GM23338 (cell line): ENCODE measurements at regions not wholly inside any gene's neighbourhood (a gene's known extent, or its start where the extent isn't known, plus 50 kb on each side); places are given as distances from the start of the nearest gene placed in this dataset.

Source experiments
- ATAC-seq: fragments of 200-7000 bp; cut with Tn5 transposase; 3 replicates; pipeline ENCODE4 v1.9.1; 2020
- DNase-seq: peaks from one replicate; pipeline ENCODE4 v3.0.0-alpha.2; 2015; ENCODE audit warnings: low spot score
- H2AFZ ChIP-seq: fragments of 200-600 bp; sonication (generic); 2 replicates; pipeline ENCODE4 v1.8.0; 2016; ENCODE audit warnings: antibody characterized with exemption, mild to moderate bottlenecking, moderate library complexity
- H3F3A ChIP-seq: fragments of 200-600 bp; sonication (generic); replicated peaks from 2 replicates; pipeline ENCODE4 v1.8.0; 2017; ENCODE audit warnings: antibody characterized with exemption, mixed run types, low read depth
- H3K27ac ChIP-seq: fragments of 200-600 bp; sonication (generic); 2 replicates; pipeline ENCODE4 v1.6.1; 2016; ENCODE audit warnings: low read depth
- H3K27me3 ChIP-seq: fragments of 200-600 bp; sonication (generic); 2 replicates; pipeline ENCODE4 v1.8.0; 2016; ENCODE audit warnings: mild to moderate bottlenecking, mixed run types, moderate library complexity; ENCODE audit not compliant: insufficient read depth
- H3K36me3 ChIP-seq: fragments of 200-600 bp; sonication (generic); 2 replicates; pipeline ENCODE4 v1.8.0; 2016; ENCODE audit warnings: mild to moderate bottlenecking; ENCODE audit not compliant: insufficient read depth
- H3K4me1 ChIP-seq: fragments of 200-600 bp; sonication (generic); 2 replicates; pipeline ENCODE4 v1.8.0; 2016; ENCODE audit warnings: mild to moderate bottlenecking, moderate library complexity; ENCODE audit not compliant: insufficient read depth
- H3K4me2 ChIP-seq: fragments of 200-600 bp; sonication (generic); 2 replicates; pipeline ENCODE4 v1.7.1; 2017; ENCODE audit warnings: mixed run types
- H3K4me3 ChIP-seq: fragments of 200-600 bp; sonication (generic); 2 replicates; pipeline ENCODE4 v1.6.1; 2016; ENCODE audit warnings: mixed run types
- H3K79me2 ChIP-seq: fragments of 200-600 bp; sonication (generic); replicated peaks from 2 replicates; pipeline ENCODE4 v1.8.0; 2017; ENCODE audit warnings: mild to moderate bottlenecking; ENCODE audit not compliant: insufficient read depth
- H3K9me2 ChIP-seq: fragments of 200-600 bp; sonication (generic); 2 replicates; pipeline ENCODE4 v1.8.0; 2017; ENCODE audit not compliant: insufficient read depth
- H4K20me1 ChIP-seq: fragments of 200-600 bp; sonication (generic); replicated peaks from 2 replicates; pipeline ENCODE4 v1.8.0; 2017; ENCODE audit warnings: mild to moderate bottlenecking; ENCODE audit not compliant: insufficient read depth
- H3K27ac Mint-ChIP-seq: 2 replicates; pipeline ENCODE4 v1.8.0; 2020; ENCODE audit warnings: inconsistent platforms, mild to moderate bottlenecking, moderate library complexity, mixed read lengths
- H3K27me3 Mint-ChIP-seq: 3 replicates; pipeline ENCODE4 v1.8.0; 2022; ENCODE audit warnings: low read depth, mild to moderate bottlenecking, moderate library complexity, mixed read lengths, inconsistent platforms; ENCODE audit not compliant: insufficient read depth, poor library complexity
- H3K36me3 Mint-ChIP-seq: 3 replicates; pipeline ENCODE4 v1.8.0; 2021; ENCODE audit warnings: low read depth, mild to moderate bottlenecking, inconsistent platforms, moderate library complexity, mixed read lengths
- H3K4me1 Mint-ChIP-seq: 3 replicates; pipeline ENCODE4 v1.8.0; 2020; ENCODE audit warnings: mild to moderate bottlenecking, inconsistent platforms, mixed read lengths
- H3K4me3 Mint-ChIP-seq: 3 replicates; pipeline ENCODE4 v1.8.0; 2021; ENCODE audit warnings: moderate library complexity, mild to moderate bottlenecking, inconsistent platforms, mixed read lengths
- H3K9me3 Mint-ChIP-seq: 3 replicates; pipeline ENCODE4 v1.8.0; 2020; ENCODE audit warnings: moderate library complexity, mild to moderate bottlenecking, inconsistent platforms, mixed read lengths
- CREB1 ChIP-seq: fragments of 250-450 bp; sonication (Bioruptor Pico); IDR thresholded peaks from 2 replicates; pipeline ENCODE4 v1.5.0; 2020; ENCODE audit warnings: low read depth, mild to moderate bottlenecking, moderate library complexity
- ETS1 ChIP-seq: IDR thresholded peaks from 2 replicates; pipeline ENCODE4 v1.6.1; 2016; ENCODE audit warnings: antibody characterized with exemption
- EZH2 ChIP-seq: fragments of 200-600 bp; sonication (generic); IDR thresholded peaks from one replicate; pipeline ENCODE4 v1.8.0; 2017; ENCODE audit warnings: antibody characterized with exemption, mild to moderate bottlenecking, low read depth; ENCODE audit not compliant: unreplicated experiment
- EZH2phosphoT487 ChIP-seq: fragments of 200-600 bp; sonication (generic); IDR thresholded peaks from one replicate; pipeline ENCODE4 v1.8.1; 2018; ENCODE audit warnings: antibody characterized with exemption; ENCODE audit not compliant: unreplicated experiment
- JUNB ChIP-seq: IDR thresholded peaks from one replicate; pipeline ENCODE4 v1.6.1; 2016; ENCODE audit warnings: antibody characterized with exemption; ENCODE audit not compliant: unreplicated experiment
- NANOG ChIP-seq: IDR thresholded peaks from 2 replicates; pipeline ENCODE4 v1.6.1; 2016; ENCODE audit warnings: antibody characterized with exemption, borderline replicate concordance
- POLR2AphosphoS5 ChIP-seq: IDR thresholded peaks from 2 replicates; pipeline ENCODE4 v1.6.1; 2016; ENCODE audit warnings: antibody characterized with exemption, low read depth
- REST ChIP-seq: IDR thresholded peaks from one replicate; pipeline ENCODE4 v1.6.1; 2018; ENCODE audit warnings: antibody characterized with exemption; ENCODE audit not compliant: unreplicated experiment
- STAT1 ChIP-seq: IDR thresholded peaks from one replicate; pipeline ENCODE4 v1.6.1; 2016; ENCODE audit warnings: antibody characterized with exemption; ENCODE audit not compliant: unreplicated experiment
- ZNF114 ChIP-seq: fragments of 250-450 bp; sonication (Bioruptor Pico); IDR thresholded peaks from 2 replicates; pipeline ENCODE4 v1.5.0; 2020; ENCODE audit warnings: mild to moderate bottlenecking, moderate library complexity
- ZNF331 ChIP-seq: fragments of 250-450 bp; sonication (Bioruptor Pico); IDR thresholded peaks from 2 replicates; pipeline ENCODE4 v1.5.0; 2020; ENCODE audit warnings: low read depth, mild to moderate bottlenecking, moderate library complexity

GRCh38 chr13:72043366-72043765, 176.4 kb upstream of the DACH1 start:
- no peak for TF ChIP-seq ETS1
- TF ChIP-seq EZH2 = no peak
- DNase-seq = no peak
- no peaks in the 10 kb centered on the region for H3K4me1 Mint-ChIP-seq

GRCh38 chr13:72041165-72041564, 174.2 kb upstream of the DACH1 start:
- TF ChIP-seq ZNF114 (no peak), STAT1 (no peak), EZH2 (no peak), EZH2phosphoT487 (no peak), ZNF331 (CRISPR knock-in tag) (no peak), ETS1 (no peak)
- DNase-seq (no peak), ATAC-seq (no peak)
- Histone ChIP-seq H3K4me3 (no peak overlapping the region), H3K4me2 (no peak overlapping the region), H3F3A (no peaks in the 10 kb centered on the region), H4K20me1 (no peaks in the 10 kb centered on the region), H3K27me3 (no peaks in the 10 kb centered on the region), H3K4me1 (no peaks in the 10 kb centered on the region), H3K9me2 (0 out of 2 replicates have a peak, but pooled peaks cover under 1% of the 10 kb centered on the region), H2AFZ (no peak overlapping the region), H3K27ac (no peak overlapping the region), H3K36me3 (no peaks in the 10 kb centered on the region), H3K79me2 (no peaks in the 10 kb centered on the region)
- Mint-ChIP-seq H3K4me1 (no peaks in the 10 kb centered on the region), H3K27me3 (no peaks in the 10 kb centered on the region), H3K27ac (no peak overlapping the region), H3K9me3 (no peaks in the 10 kb centered on the region), H3K36me3 (no peaks in the 10 kb centered on the region), H3K4me3 (no peak overlapping the region)

More at GRCh38 chr13:72043366-72043765, 176.4 kb upstream of the DACH1 start:
- Histone ChIP-seq H3K9me2 (no peaks in the 10 kb centered on the region), H3K27me3 (no peaks in the 10 kb centered on the region), H3K4me1 (no peaks in the 10 kb centered on the region), H3F3A (no peaks in the 10 kb centered on the region), H3K4me3 (no peak overlapping the region), H3K27ac (no peak overlapping the region), H3K36me3 (no peaks in the 10 kb centered on the region), H4K20me1 (no peaks in the 10 kb centered on the region), H3K79me2 (no peaks in the 10 kb centered on the region), H2AFZ (no peak overlapping the region), H3K4me2 (no peak overlapping the region)
- Mint-ChIP-seq H3K4me3 (no peak overlapping the region), H3K9me3 (no peaks in the 10 kb centered on the region), H3K27ac (no peak overlapping the region), H3K27me3 (no peaks in the 10 kb centered on the region), H3K36me3 (no peaks in the 10 kb centered on the region)
- ATAC-seq = no peak

DNA sequence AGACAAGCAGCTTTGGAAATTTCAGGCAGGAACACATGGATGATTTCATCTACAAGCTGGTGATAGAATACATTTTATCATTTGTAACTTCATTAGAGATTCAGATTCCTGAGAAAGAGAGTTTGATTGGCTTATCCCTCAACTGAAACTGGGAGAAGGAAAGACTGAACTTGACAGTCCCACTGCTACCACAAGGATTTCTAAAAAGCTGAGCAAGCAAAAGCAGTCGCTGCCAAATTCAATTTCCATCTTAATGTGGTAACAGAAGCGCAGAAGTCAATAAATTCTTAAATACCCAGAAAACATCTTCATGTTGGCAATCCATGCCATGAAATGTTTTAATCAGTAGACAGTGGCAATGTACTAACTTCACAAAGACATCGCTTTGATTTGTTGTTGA, 172.1 kb upstream of the DACH1 start:
- no peaks in the 10 kb centered on the region for H3K27me3 Mint-ChIP-seq
- ATAC-seq = no peak
- TF ChIP-seq STAT1 = no peak
- no peak for TF ChIP-seq CREB1 (CRISPR knock-in tag)
- TF ChIP-seq EZH2phosphoT487 = no peak
- no peak for TF ChIP-seq NANOG
- no peak for TF ChIP-seq JUNB
- no peak for TF ChIP-seq REST
- TF ChIP-seq ETS1 = no peak
- no peak for TF ChIP-seq ZNF114
- TF ChIP-seq POLR2AphosphoS5 = no peak

More for the DNA sequence above, 172.1 kb upstream of the DACH1 start:
- H3K36me3 Mint-ChIP-seq = no peaks in the 10 kb centered on the region
- no peak overlapping the region for H3K27ac ChIP-seq
- no peak overlapping the region for H3K4me3 Mint-ChIP-seq
- no peaks in the 10 kb centered on the region for H3K4me1 Mint-ChIP-seq
- no peak overlapping the region for H3K4me3 ChIP-seq
- H3K4me2 ChIP-seq = no peak overlapping the region
- DNase-seq = no peak
- H3K9me2 ChIP-seq = 0 out of 2 replicates have a peak, but pooled peaks cover 4% of the 10 kb centered on the region
- no peaks in the 10 kb centered on the region for H3K9me3 Mint-ChIP-seq
- H3F3A ChIP-seq = no peaks in the 10 kb centered on the region
- H3K27me3 ChIP-seq = no peaks in the 10 kb centered on the region
- no peak overlapping the region for H2AFZ ChIP-seq
- H3K79me2 ChIP-seq = no peaks in the 10 kb centered on the region
- H3K27ac Mint-ChIP-seq = no peak overlapping the region
- no peaks in the 10 kb centered on the region for H3K36me3 ChIP-seq
- no peaks in the 10 kb centered on the region for H3K4me1 ChIP-seq
- no peaks in the 10 kb centered on the region for H4K20me1 ChIP-seq
